ENCODE measurements at regions not wholly inside any gene's neighbourhood (a gene's known extent, or its start where the extent isn't known, plus 50 kb on each side); places are given as distances from the start of the nearest gene placed in this dataset.

- TF ChIP-seq CEBPB (IDR thresholded peaks at IDR 0.05; ENCODE audit: low read depth, low read length) (0 out of 2 replicates have a peak, but pooled peaks have one; percentile 51), FOS (IDR thresholded peaks at IDR 0.05; ENCODE audit: low read depth, low read length) (peak; percentile 81), RAD21 (IDR thresholded peaks at IDR 0.05; ENCODE audit: low read length) (0 out of 2 replicates have a peak, but pooled peaks have one; percentile 7), NFE2L2 (IDR thresholded peaks at IDR 0.05; ENCODE audit: low read depth, low read length) (no peak), MXI1 (IDR thresholded peaks at IDR 0.05; ENCODE audit: borderline replicate concordance, low read depth, low read length) (no peak), MAZ (IDR thresholded peaks at IDR 0.05; ENCODE audit: borderline replicate concordance, low read depth, low read length) (no peak), ELK1 (IDR thresholded peaks at IDR 0.05; ENCODE audit: borderline replicate concordance, low read depth, low read length) (no peak)
- Histone ChIP-seq H3K4me3 (ENCODE audit: insufficient read depth, low read depth, low read length) (no peak overlapping the region), H3K4ac (ENCODE audit: low read depth, low read length) (peak overlapping the region; percentile 73; the same call in 1 of the 2 replicates), H3K23ac (ENCODE audit: low read depth, low read length) (no peak overlapping the region), H3K36me3 (ENCODE audit: control insufficient read depth, insufficient read depth, low read length) (no peaks in the 10 kb centered on the region), H3K27ac (ENCODE audit: insufficient read depth, low read length) (peak overlapping the region; percentile 5; the same call in 1 of the 2 replicates), H3K4me1 (ENCODE audit: control insufficient read depth, insufficient read depth, low read length) (peaks cover 21% of the 10 kb centered on the region), H4K5ac (ENCODE audit: low read depth, low read length) (no peak overlapping the region), H3K9me1 (ENCODE audit: insufficient read depth, low read length) (peaks cover 7% of the 10 kb centered on the region; the same call in 1 of the 2 replicates), H3K27me3 (ENCODE audit: control insufficient read depth, insufficient read depth, low read length) (no peaks in the 10 kb centered on the region), H4K91ac (ENCODE audit: insufficient read depth, low read depth, low read length) (no peak overlapping the region), H2AFZ (replicated peaks; ENCODE audit: low read length, poor library complexity) (no peak overlapping the region), H2BK5ac (ENCODE audit: low read depth, low read length, poor library complexity, severe bottlenecking) (no peak overlapping the region), H2AK5ac (ENCODE audit: low read depth, low read length) (no peak overlapping the region), H2AK9ac (replicated peaks; ENCODE audit: low read depth, low read length, poor library complexity) (no peak overlapping the region), H3K56ac (ENCODE audit: extremely low read depth, insufficient read depth, low read length) (no peak overlapping the region), H3K4me2 (ENCODE audit: low read depth, low read length) (no peak overlapping the region), H3K79me1 (ENCODE audit: low read depth in 1 of 2, low read length in 2 of 2) (no peaks in the 10 kb centered on the region), H3K9ac (ENCODE audit: low read depth, low read length) (no peak overlapping the region), H3K18ac (ENCODE audit: low read depth, low read length) (no peak overlapping the region), H2BK120ac (ENCODE audit: low read depth, low read length) (peak overlapping the region; percentile 51), H4K20me1 (ENCODE audit: insufficient read depth, low read length) (peaks cover 3% of the 10 kb centered on the region; the same call in 1 of the 2 replicates), H4K8ac (ENCODE audit: low read depth in 2 of 2, low read length in 2 of 2) (peak overlapping the region; percentile 2 to 28; a peak in 1 of 4 replicates), H2BK20ac (ENCODE audit: low read depth, low read length) (peak overlapping the region; percentile 55; the same call in 1 of the 2 replicates), H3K9me3 (ENCODE audit: control insufficient read depth, insufficient read depth, low read length) (no peaks in the 10 kb centered on the region), H2BK15ac (ENCODE audit: low read depth, low read length) (0 out of 3 replicates have a peak overlapping the region, but pooled peaks have one; percentile 6), H3K14ac (replicated peaks; ENCODE audit: low read depth, low read length) (peak overlapping the region; percentile 44; the same call in 1 of the 2 replicates)
- dilution Hi-C loops (cut with HindIII; ENCODE audit: low sequenced_read_pairs, unreplicated experiment) (no loop called here), intact Hi-C loops (cut with micrococcal nuclease) (loop anchor here (10.0 kb wide), 1 partner anchor 351 kb away; no protein-coding TSS in a partner anchor), in situ Hi-C loops (cut with MboI; ENCODE audit: low sequenced_read_pairs) (no loop called here)
- POLR2A ChIA-PET (ENCODE audit: unreplicated experiment) = interaction anchor here (0.5 kb wide), 1 partner anchor 110 kb away, joined by 4 read pairs; no protein-coding TSS in a partner anchor
- peak; percentile 88 for ATAC-seq (ENCODE audit: low read depth)
- CTCF ChIA-PET = interaction anchor here (1.5 kb wide), 1 partner anchor 166 kb away, joined by 4 read pairs; no protein-coding TSS in a partner anchor
- BruUV-seq (replicated peaks) = no TSS peak
- peak; percentile 90 for DNase-seq
- WGBS, 2 experiments (ENCODE audit: extremely low coverage in 2 of 2, insufficient read length in 1 of 2) = 80% methylated on average over 1 of the region's 2 CpGs; no CpG with 5 or more reads in 1 of the 2 experiments
Observed at GRCh38 chr3:187913617-187914033, 168.4 kb upstream of the BCL6 start.

Data from IMR-90 (cell line).